ENCODE measurements at regions not wholly inside any gene's neighbourhood (a gene's known extent, or its start where the extent isn't known, plus 50 kb on each side); places are given as distances from the start of the nearest gene placed in this dataset.

- H3K4me3 Mint-ChIP-seq: no peak overlapping the region
These were observed 361.9 kb downstream of the CSNK1G3 start for GRCh38 chr5:123873846-123874245.

GRCh38 chr5:123871373-123871772 is 359.4 kb downstream of the CSNK1G3 start:
- no peaks in the 10 kb centered on the region for H3K36me3 Mint-ChIP-seq
- H3K27me3 Mint-ChIP-seq (ENCODE audit: low read depth in 3 of 3): no peaks in the 10 kb centered on the region
- DNase-seq: no peak
- H3K27ac Mint-ChIP-seq: no peak overlapping the region
- no peak overlapping the region for H3K4me3 Mint-ChIP-seq
- peaks cover 0 to 21% (median 6%) of the 10 kb centered on the region in 6 donors for H3K9me3 Mint-ChIP-seq
- H3K4me1 Mint-ChIP-seq: no peaks in the 10 kb centered on the region

More at GRCh38 chr5:123873846-123874245, 361.9 kb downstream of the CSNK1G3 start:
- no peaks in the 10 kb centered on the region for H3K36me3 Mint-ChIP-seq
- H3K4me1 Mint-ChIP-seq: no peaks in the 10 kb centered on the region
- no peaks in the 10 kb centered on the region for H3K27me3 Mint-ChIP-seq (ENCODE audit: low read depth in 3 of 3)
- no peak for DNase-seq
- peaks cover 0 to 19% (median 2%) of the 10 kb centered on the region in 6 donors for H3K9me3 Mint-ChIP-seq
- H3K27ac Mint-ChIP-seq: no peak overlapping the region

GRCh38 chr5:123868881-123869280 is 356.9 kb downstream of the CSNK1G3 start:
- Mint-ChIP-seq H3K27ac (no peak overlapping the region), H3K9me3 (peaks cover 0 to 14% (median 4%) of the 10 kb centered on the region in 6 donors), H3K4me1 (no peaks in the 10 kb centered on the region), H3K4me3 (no peak overlapping the region), H3K36me3 (no peaks in the 10 kb centered on the region), H3K27me3 (ENCODE audit: low read depth in 3 of 3) (no peaks in the 10 kb centered on the region)
- no peak for DNase-seq

GRCh38 chr5:123868267-123868666 is 356.3 kb downstream of the CSNK1G3 start:
- Mint-ChIP-seq H3K4me1 (no peaks in the 10 kb centered on the region), H3K36me3 (no peaks in the 10 kb centered on the region), H3K27me3 (ENCODE audit: low read depth in 3 of 3) (no peaks in the 10 kb centered on the region), H3K4me3 (no peak overlapping the region), H3K9me3 (peaks cover 0 to 17% (median 4%) of the 10 kb centered on the region in 6 donors), H3K27ac (no peak overlapping the region)
- DNase-seq: no peak

- Mint-ChIP-seq H3K4me1 (no peaks in the 10 kb centered on the region), H3K4me3 (no peak overlapping the region), H3K36me3 (no peaks in the 10 kb centered on the region), H3K27ac (no peak overlapping the region), H3K27me3 (ENCODE audit: low read depth in 3 of 3) (no peaks in the 10 kb centered on the region), H3K9me3 (peaks cover 2 to 11% (median 3%) of the 10 kb centered on the region in 6 donors)
- DNase-seq: no peak
These were observed 353.7 kb downstream of the CSNK1G3 start for GRCh38 chr5:123865641-123866040.

GRCh38 chr5:123864578-123864977 is 352.6 kb downstream of the CSNK1G3 start:
- H3K27me3 Mint-ChIP-seq (ENCODE audit: low read depth in 3 of 3): no peaks in the 10 kb centered on the region
- no peak overlapping the region for H3K4me3 Mint-ChIP-seq
- H3K27ac Mint-ChIP-seq: no peak overlapping the region
- no peak for DNase-seq
- no peaks in the 10 kb centered on the region for H3K36me3 Mint-ChIP-seq
- peaks cover 2 to 18% (median 3%) of the 10 kb centered on the region in 6 donors for H3K9me3 Mint-ChIP-seq
- no peaks in the 10 kb centered on the region for H3K4me1 Mint-ChIP-seq

GRCh38 chr5:123858938-123859337 is 347.0 kb downstream of the CSNK1G3 start:
- no peak for DNase-seq
- Mint-ChIP-seq H3K36me3 (no peaks in the 10 kb centered on the region), H3K4me1 (no peaks in the 10 kb centered on the region), H3K27me3 (ENCODE audit: low read depth in 3 of 3) (no peaks in the 10 kb centered on the region), H3K4me3 (no peak overlapping the region), H3K9me3 (peaks cover 0 to 11% (median 3%) of the 10 kb centered on the region in 6 donors), H3K27ac (no peak overlapping the region)

- no peaks in the 10 kb centered on the region for H3K4me1 Mint-ChIP-seq
- H3K4me3 Mint-ChIP-seq: no peak overlapping the region
- H3K36me3 Mint-ChIP-seq: no peaks in the 10 kb centered on the region
- H3K27me3 Mint-ChIP-seq (ENCODE audit: low read depth in 3 of 3): no peaks in the 10 kb centered on the region
- DNase-seq: no peak
- H3K27ac Mint-ChIP-seq: no peak overlapping the region
- peaks cover 0 to 11% (median 2%) of the 10 kb centered on the region in 6 donors for H3K9me3 Mint-ChIP-seq
These were observed 344.8 kb downstream of the CSNK1G3 start for GRCh38 chr5:123856766-123857165.

GRCh38 chr5:123855609-123856008 is 343.6 kb downstream of the CSNK1G3 start:
- Mint-ChIP-seq H3K27me3 (ENCODE audit: low read depth in 3 of 3) (no peaks in the 10 kb centered on the region), H3K36me3 (peaks cover 0 to 4% (median 0%) of the 10 kb centered on the region in 3 donors), H3K9me3 (peaks cover 3 to 18% (median 4%) of the 10 kb centered on the region in 6 donors), H3K4me1 (no peaks in the 10 kb centered on the region), H3K4me3 (no peak overlapping the region), H3K27ac (no peak overlapping the region)
- DNase-seq: no peak

GRCh38 chr5:123845356-123846100 is 333.6 kb downstream of the CSNK1G3 start:
- H3K27me3 Mint-ChIP-seq (ENCODE audit: low read depth in 3 of 3): no peaks in the 10 kb centered on the region
- H3K4me3 Mint-ChIP-seq: no peak overlapping the region
- peaks cover 2 to 9% (median 4%) of the 10 kb centered on the region in 6 donors for H3K9me3 Mint-ChIP-seq
- no peak for DNase-seq
- H3K36me3 Mint-ChIP-seq: no peaks in the 10 kb centered on the region
- H3K4me1 Mint-ChIP-seq: no peaks in the 10 kb centered on the region
- H3K27ac Mint-ChIP-seq: no peak overlapping the region

- H3K36me3 Mint-ChIP-seq: no peaks in the 10 kb centered on the region
- H3K27ac Mint-ChIP-seq: no peak overlapping the region
- no peak for DNase-seq
These were observed 332.9 kb downstream of the CSNK1G3 start for GRCh38 chr5:123844873-123845272.

GRCh38 chr5:123835421-123835820 is 323.4 kb downstream of the CSNK1G3 start:
- H3K4me3 Mint-ChIP-seq: no peak overlapping the region

More at GRCh38 chr5:123844873-123845272, 332.9 kb downstream of the CSNK1G3 start:
- Mint-ChIP-seq H3K4me1 (no peaks in the 10 kb centered on the region), H3K4me3 (no peak overlapping the region), H3K9me3 (peaks cover 2 to 9% (median 5%) of the 10 kb centered on the region in 6 donors), H3K27me3 (ENCODE audit: low read depth in 3 of 3) (no peaks in the 10 kb centered on the region)

GRCh38 chr5:123830575-123830974 is 318.6 kb downstream of the CSNK1G3 start:
- peaks cover 0 to 21% (median 9%) of the 10 kb centered on the region in 6 donors for H3K9me3 Mint-ChIP-seq
- DNase-seq: no peak
- no peaks in the 10 kb centered on the region for H3K4me1 Mint-ChIP-seq
- H3K27me3 Mint-ChIP-seq (ENCODE audit: low read depth in 3 of 3): peaks cover 0 to 4% (median 0%) of the 10 kb centered on the region in 3 donors
- H3K4me3 Mint-ChIP-seq: no peak overlapping the region
- no peaks in the 10 kb centered on the region for H3K36me3 Mint-ChIP-seq
- H3K27ac Mint-ChIP-seq: no peak overlapping the region

More at GRCh38 chr5:123835421-123835820, 323.4 kb downstream of the CSNK1G3 start:
- Mint-ChIP-seq H3K9me3 (peaks cover 0 to 18% (median 5%) of the 10 kb centered on the region in 6 donors), H3K36me3 (no peaks in the 10 kb centered on the region), H3K4me1 (no peaks in the 10 kb centered on the region), H3K27ac (no peak overlapping the region), H3K27me3 (ENCODE audit: low read depth in 3 of 3) (peaks cover 0 to 4% (median 0%) of the 10 kb centered on the region in 3 donors)
- DNase-seq: no peak

GRCh38 chr5:123827811-123828210 is 315.8 kb downstream of the CSNK1G3 start:
- no peak for DNase-seq
- no peaks in the 10 kb centered on the region for H3K27me3 Mint-ChIP-seq (ENCODE audit: low read depth in 3 of 3)
- no peak overlapping the region for H3K27ac Mint-ChIP-seq
- no peaks in the 10 kb centered on the region for H3K36me3 Mint-ChIP-seq
- peaks cover 0 to 26% (median 10%) of the 10 kb centered on the region in 6 donors for H3K9me3 Mint-ChIP-seq
- H3K4me3 Mint-ChIP-seq: no peak overlapping the region
- H3K4me1 Mint-ChIP-seq: no peaks in the 10 kb centered on the region

GRCh38 chr5:123819833-123820232 is 307.9 kb downstream of the CSNK1G3 start:
- H3K4me3 Mint-ChIP-seq: no peak overlapping the region
- H3K27ac Mint-ChIP-seq: no peak overlapping the region
- H3K4me1 Mint-ChIP-seq: no peaks in the 10 kb centered on the region
- H3K9me3 Mint-ChIP-seq: peaks cover 0 to 15% (median 4%) of the 10 kb centered on the region in 6 donors
- H3K27me3 Mint-ChIP-seq (ENCODE audit: low read depth in 3 of 3): peaks cover 0 to 3% (median 2%) of the 10 kb centered on the region in 3 donors
- DNase-seq: no peak
- no peaks in the 10 kb centered on the region for H3K36me3 Mint-ChIP-seq

Measured in immature natural killer cell (primary cell).